ENCODE measurements at regions not wholly inside any gene's neighbourhood (a gene's known extent, or its start where the extent isn't known, plus 50 kb on each side); places are given as distances from the start of the nearest gene placed in this dataset.
A peak's percentile ranks its signal among the peaks of the same experiment; 100 is the strongest.

- H3K4me3 ChIP-seq (ENCODE audit: low read depth, low read length), result no peak overlapping the region
- no peak for DNase-seq (ENCODE audit: low read depth)
- no peak for TF ChIP-seq CTCF (conservative IDR thresholded peaks at IDR 0.05; ENCODE audit: low read depth, low read length)
Measured at GRCh38 chr12:127120851-127121250, 1146.1 kb upstream of the TMEM132C start.

- DNase-seq (ENCODE audit: low read depth), result no peak
- no peak overlapping the region for H3K4me3 ChIP-seq (ENCODE audit: low read depth, low read length)
- no peak for TF ChIP-seq CTCF (conservative IDR thresholded peaks at IDR 0.05; ENCODE audit: low read depth, low read length)
Measured at GRCh38 chr12:127121494-127122084, 1145.4 kb upstream of the TMEM132C start.

GRCh38 chr12:127125607-127126259 lies 1141.2 kb upstream of the TMEM132C start:
- peak; percentile 99 for DNase-seq (ENCODE audit: low read depth)
- no peak overlapping the region for H3K4me3 ChIP-seq (ENCODE audit: low read depth, low read length)
- no peak for TF ChIP-seq CTCF (conservative IDR thresholded peaks at IDR 0.05; ENCODE audit: low read depth, low read length)

- TF ChIP-seq CTCF (conservative IDR thresholded peaks at IDR 0.05; ENCODE audit: low read depth, low read length), result no peak
- no peak overlapping the region for H3K4me3 ChIP-seq (ENCODE audit: low read depth, low read length)
- DNase-seq (ENCODE audit: low read depth), result no peak
Measured at GRCh38 chr12:127126260-127126628, 1140.7 kb upstream of the TMEM132C start.

- no peak for DNase-seq (ENCODE audit: low read depth)
- TF ChIP-seq CTCF (conservative IDR thresholded peaks at IDR 0.05; ENCODE audit: low read depth, low read length), result no peak
- no peak overlapping the region for H3K4me3 ChIP-seq (ENCODE audit: low read depth, low read length)
Measured at GRCh38 chr12:127127897-127128296, 1139.1 kb upstream of the TMEM132C start.

- no peak overlapping the region for H3K4me3 ChIP-seq (ENCODE audit: low read depth, low read length)
- no peak for TF ChIP-seq CTCF (conservative IDR thresholded peaks at IDR 0.05; ENCODE audit: low read depth, low read length)
- no peak for DNase-seq (ENCODE audit: low read depth)
Measured at GRCh38 chr12:127130506-127131124, 1136.4 kb upstream of the TMEM132C start.
